ENCODE measurements at regions not wholly inside any gene's neighbourhood (a gene's known extent, or its start where the extent isn't known, plus 50 kb on each side); places are given as distances from the start of the nearest gene placed in this dataset.
"Not testable (repeated sequence)": the region's sequence is repeated elsewhere in the genome, so short reads cannot be mapped to it uniquely, and the experiment has no call there.

DNA sequence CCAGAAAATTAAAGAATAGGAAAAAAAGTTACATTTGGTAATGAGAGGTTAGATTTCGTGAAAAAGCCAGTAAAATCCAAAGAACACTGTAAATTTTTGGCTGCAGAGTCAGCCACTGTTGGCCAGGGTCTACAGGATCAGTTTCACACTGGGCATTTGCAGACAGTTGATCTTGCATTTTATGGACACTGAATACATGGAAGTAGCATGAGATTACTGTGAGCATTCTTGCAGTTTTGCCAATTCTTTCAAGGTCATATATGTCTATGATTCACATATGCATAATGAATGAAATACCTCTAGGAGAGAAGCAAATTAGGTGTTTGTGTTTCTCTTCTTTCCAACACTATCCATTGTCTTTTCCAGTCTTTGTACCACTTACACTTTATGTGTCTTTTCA is 200.8 kb upstream of the DPYD start:
- Mint-ChIP-seq H3K27me3 (no peaks in the 10 kb centered on the region), H3K27ac (no peak overlapping the region), H3K9me3 (peaks cover 17% of the 10 kb centered on the region), H3K4me1 (ENCODE audit: low read depth) (no peaks in the 10 kb centered on the region), H3K36me3 (ENCODE audit: low read depth) (no peaks in the 10 kb centered on the region), H3K4me3 (no peak overlapping the region)
- intact Hi-C loops (cut with micrococcal nuclease), result no loop called here

DNA sequence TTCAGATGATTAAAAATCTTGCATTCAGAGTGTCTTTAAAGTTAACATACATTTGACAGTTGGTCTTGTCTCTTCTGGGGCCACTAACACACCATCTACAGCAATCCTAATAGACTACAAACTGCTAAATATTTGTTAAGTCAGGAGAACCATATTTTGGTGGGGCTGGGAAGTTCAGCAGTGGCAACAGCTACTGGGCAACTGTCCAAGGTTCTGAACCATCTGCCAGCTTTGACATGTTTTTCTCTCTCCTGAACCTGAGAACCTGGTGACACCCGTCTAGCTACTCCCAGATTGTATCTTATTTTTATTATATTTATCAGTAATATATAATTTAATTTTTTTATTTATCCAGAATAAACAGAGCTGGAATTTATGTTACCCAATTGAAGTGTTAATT is 199.0 kb upstream of the DPYD start:
- H3K9me3 Mint-ChIP-seq, result peaks cover 10% of the 10 kb centered on the region
- no peak overlapping the region for H3K4me3 Mint-ChIP-seq
- H3K36me3 Mint-ChIP-seq (ENCODE audit: low read depth), result no peaks in the 10 kb centered on the region
- intact Hi-C loops (cut with micrococcal nuclease), result no loop called here
- no peak overlapping the region for H3K27ac Mint-ChIP-seq
- H3K4me1 Mint-ChIP-seq (ENCODE audit: low read depth), result no peaks in the 10 kb centered on the region
- H3K27me3 Mint-ChIP-seq, result no peaks in the 10 kb centered on the region

DNA sequence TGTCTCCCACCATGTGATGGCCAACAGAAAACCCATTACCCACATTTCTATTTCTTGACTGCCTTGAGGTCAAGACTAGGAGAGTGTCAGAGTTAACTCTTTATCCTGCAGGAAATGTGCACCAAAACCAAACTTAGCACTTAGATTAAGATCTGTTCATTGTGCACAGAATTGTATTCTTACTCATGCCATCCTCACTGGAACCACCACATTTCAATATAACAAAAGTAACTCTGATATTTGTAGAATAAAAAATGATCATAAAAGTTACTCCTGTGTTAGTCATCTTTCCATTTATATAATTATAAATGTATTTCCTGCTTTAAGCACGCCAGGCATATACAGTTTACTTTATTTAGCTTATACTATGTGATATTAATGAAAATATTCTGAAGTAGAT is 193.0 kb upstream of the DPYD start:
- intact Hi-C loops (cut with micrococcal nuclease), result no loop called here
- H3K4me1 Mint-ChIP-seq (ENCODE audit: low read depth), result no peaks in the 10 kb centered on the region
- H3K9me3 Mint-ChIP-seq, result no peaks in the 10 kb centered on the region
- no peaks in the 10 kb centered on the region for H3K36me3 Mint-ChIP-seq (ENCODE audit: low read depth)
- no peaks in the 10 kb centered on the region for H3K27me3 Mint-ChIP-seq
- H3K4me3 Mint-ChIP-seq, result no peak overlapping the region
- no peak overlapping the region for H3K27ac Mint-ChIP-seq

DNA sequence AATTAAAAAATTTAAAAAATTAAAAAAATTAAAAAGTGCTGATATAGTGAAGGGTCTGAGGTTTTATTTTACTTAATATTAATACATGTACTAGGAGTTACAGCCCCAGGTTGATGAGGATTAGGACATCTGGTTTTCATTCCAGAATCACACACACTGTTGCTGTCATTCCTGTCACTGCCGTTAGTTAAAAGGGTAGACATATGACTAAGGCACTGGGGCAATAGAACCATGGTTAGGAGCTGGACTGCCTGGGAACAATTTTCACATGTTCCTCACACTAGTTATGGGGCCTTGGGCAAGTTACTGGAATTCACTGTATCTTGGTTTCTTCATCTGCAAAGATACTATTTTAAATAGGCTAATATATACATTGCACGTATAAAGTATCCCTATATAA is 191.8 kb upstream of the DPYD start:
- Mint-ChIP-seq H3K27me3 (no peaks in the 10 kb centered on the region), H3K4me1 (ENCODE audit: low read depth) (no peaks in the 10 kb centered on the region), H3K36me3 (ENCODE audit: low read depth) (no peaks in the 10 kb centered on the region), H3K4me3 (no peak overlapping the region), H3K9me3 (peaks cover 11% of the 10 kb centered on the region), H3K27ac (no peak overlapping the region)
- intact Hi-C loops (cut with micrococcal nuclease), result no loop called here

DNA sequence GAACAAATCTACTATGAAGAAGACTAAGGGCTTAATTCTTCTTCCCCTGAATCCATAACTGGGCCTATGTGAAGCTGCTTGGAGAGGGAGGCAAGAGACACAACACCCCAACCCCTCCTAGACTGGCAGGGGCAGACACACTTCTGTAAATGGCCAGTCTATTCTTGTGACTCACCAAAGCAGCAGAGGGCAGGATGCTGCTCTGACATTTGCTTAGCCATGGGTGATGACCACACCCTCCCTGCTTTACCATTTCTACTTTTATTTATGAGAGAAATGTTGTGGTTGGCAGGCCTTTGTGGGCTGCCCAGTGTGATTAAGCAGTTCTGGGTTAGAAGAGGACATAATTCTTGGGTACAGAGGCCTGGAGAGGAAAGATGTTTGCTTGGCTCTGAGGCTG is 189.8 kb upstream of the DPYD start:
- Mint-ChIP-seq H3K27ac (no peak overlapping the region), H3K4me3 (no peak overlapping the region), H3K9me3 (peaks cover 29% of the 10 kb centered on the region), H3K27me3 (no peaks in the 10 kb centered on the region), H3K4me1 (ENCODE audit: low read depth) (no peaks in the 10 kb centered on the region), H3K36me3 (ENCODE audit: low read depth) (no peaks in the 10 kb centered on the region)
- intact Hi-C loops (cut with micrococcal nuclease), result no loop called here

DNA sequence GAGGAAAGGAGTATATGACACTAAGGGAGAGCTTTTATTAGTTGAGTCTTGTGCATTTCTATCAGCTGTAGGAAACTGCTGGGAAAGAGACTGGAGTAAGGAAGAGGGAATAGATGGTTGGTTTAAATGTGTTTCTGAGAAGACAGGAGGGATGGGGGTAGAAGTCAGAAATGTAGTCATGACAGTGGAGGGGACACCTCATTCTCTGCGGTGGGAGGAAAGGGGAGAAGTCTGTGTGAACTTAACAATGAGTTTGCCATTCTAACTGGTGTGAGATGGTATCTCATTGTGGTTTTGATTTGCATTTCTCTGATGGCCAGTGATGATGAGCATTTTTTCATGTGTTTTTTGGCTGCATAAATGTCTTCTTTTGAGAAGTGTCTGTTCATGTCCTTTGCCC is 187.5 kb upstream of the DPYD start:
- intact Hi-C loops (cut with micrococcal nuclease); H3K27me3 Mint-ChIP-seq: not testable (repeated sequence)

DNA sequence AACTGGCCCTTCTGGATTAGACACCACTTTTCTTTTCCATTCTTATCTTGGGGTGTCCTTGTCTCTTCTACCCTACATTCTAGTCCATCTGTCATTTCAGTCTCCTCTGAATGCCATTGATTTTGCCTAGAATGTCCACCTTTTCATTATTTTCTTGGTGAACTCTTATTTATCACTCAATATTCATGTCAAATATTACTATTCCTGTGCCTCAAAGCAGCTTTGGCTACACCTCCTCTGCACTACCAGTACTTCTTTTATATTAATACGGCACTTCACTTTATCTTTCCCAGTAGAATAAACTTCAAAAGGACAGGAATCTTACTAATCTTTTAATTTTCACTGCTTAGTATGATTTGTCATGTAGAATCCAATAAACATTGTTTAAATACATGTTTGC is 186.4 kb upstream of the DPYD start:
- intact Hi-C loops (cut with micrococcal nuclease), result no loop called here
- H3K4me3 Mint-ChIP-seq, result no peak overlapping the region
- no peaks in the 10 kb centered on the region for H3K36me3 Mint-ChIP-seq (ENCODE audit: low read depth)
- peaks cover 29% of the 10 kb centered on the region for H3K9me3 Mint-ChIP-seq
- no peaks in the 10 kb centered on the region for H3K4me1 Mint-ChIP-seq (ENCODE audit: low read depth)
- H3K27me3 Mint-ChIP-seq, result no peaks in the 10 kb centered on the region
- H3K27ac Mint-ChIP-seq, result no peak overlapping the region

More for the DNA sequence above, 187.5 kb upstream of the DPYD start:
- not testable (repeated sequence) for H3K4me3 Mint-ChIP-seq; H3K4me1 Mint-ChIP-seq (ENCODE audit: low read depth); H3K27ac Mint-ChIP-seq; H3K36me3 Mint-ChIP-seq (ENCODE audit: low read depth)
- peaks cover 29% of the 10 kb centered on the region for H3K9me3 Mint-ChIP-seq

DNA sequence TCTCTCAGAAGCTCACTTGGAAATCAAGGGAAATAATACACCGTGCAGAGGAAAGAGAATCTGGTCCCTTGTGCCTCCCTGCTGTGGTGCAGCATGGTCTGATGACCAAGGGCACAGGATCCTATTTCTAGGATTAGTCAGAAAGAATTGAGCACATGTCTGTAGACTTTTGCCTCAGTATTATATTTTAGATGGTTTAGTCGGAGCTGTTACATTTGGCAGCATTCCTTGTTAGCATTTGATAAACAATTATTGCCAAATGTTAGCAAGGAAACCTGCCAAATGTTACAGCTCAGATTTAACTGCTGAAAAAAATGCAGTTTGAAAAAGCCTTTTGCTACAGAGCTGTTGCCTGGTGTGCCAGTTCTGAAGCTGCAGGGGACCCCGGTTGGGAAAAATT is 183.5 kb upstream of the DPYD start:
- Mint-ChIP-seq H3K4me1 (ENCODE audit: low read depth) (no peaks in the 10 kb centered on the region), H3K9me3 (peaks cover 29% of the 10 kb centered on the region), H3K27me3 (no peaks in the 10 kb centered on the region)

DNA sequence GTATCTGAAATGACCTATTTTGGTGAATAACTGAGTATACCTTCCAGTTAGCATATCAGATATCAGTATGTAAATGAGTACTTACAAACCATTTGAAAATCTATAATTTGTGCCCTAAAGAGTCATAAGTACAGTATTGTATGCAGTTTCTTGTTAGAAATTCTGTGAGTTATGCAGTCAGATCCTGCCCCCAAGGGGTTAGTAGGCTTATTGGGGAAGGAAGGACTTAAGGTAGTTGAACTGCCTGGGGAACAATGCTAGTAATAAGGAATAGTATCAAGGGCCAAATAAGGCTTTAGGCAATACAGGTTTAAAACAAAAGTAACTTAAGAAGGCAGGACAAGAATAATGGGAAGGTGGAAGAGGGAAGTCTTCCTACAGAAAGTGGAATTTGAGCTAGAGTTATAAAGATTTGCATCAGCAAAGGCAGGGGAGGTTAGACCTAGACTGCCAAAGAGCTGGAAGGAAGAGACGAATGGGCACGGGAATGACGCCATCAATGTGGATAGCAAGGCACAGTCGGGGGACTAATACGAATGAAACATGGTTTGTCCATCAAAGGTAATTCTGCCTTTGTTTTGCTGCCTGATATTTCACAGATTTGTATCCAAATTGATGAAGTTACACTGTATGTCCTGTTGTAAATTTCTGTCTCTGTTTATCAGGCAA is 182.9 kb upstream of the DPYD start:
- Mint-ChIP-seq H3K27me3 (no peaks in the 10 kb centered on the region), H3K4me1 (ENCODE audit: low read depth) (no peaks in the 10 kb centered on the region), H3K9me3 (peaks cover 28% of the 10 kb centered on the region), H3K27ac (no peak overlapping the region), H3K4me3 (no peak overlapping the region), H3K36me3 (ENCODE audit: low read depth) (no peaks in the 10 kb centered on the region)
- intact Hi-C loops (cut with micrococcal nuclease), result no loop called here

More for the DNA sequence above, 183.5 kb upstream of the DPYD start:
- Mint-ChIP-seq H3K27ac (no peak overlapping the region), H3K4me3 (no peak overlapping the region), H3K36me3 (ENCODE audit: low read depth) (no peaks in the 10 kb centered on the region)
- intact Hi-C loops (cut with micrococcal nuclease), result no loop called here

DNA sequence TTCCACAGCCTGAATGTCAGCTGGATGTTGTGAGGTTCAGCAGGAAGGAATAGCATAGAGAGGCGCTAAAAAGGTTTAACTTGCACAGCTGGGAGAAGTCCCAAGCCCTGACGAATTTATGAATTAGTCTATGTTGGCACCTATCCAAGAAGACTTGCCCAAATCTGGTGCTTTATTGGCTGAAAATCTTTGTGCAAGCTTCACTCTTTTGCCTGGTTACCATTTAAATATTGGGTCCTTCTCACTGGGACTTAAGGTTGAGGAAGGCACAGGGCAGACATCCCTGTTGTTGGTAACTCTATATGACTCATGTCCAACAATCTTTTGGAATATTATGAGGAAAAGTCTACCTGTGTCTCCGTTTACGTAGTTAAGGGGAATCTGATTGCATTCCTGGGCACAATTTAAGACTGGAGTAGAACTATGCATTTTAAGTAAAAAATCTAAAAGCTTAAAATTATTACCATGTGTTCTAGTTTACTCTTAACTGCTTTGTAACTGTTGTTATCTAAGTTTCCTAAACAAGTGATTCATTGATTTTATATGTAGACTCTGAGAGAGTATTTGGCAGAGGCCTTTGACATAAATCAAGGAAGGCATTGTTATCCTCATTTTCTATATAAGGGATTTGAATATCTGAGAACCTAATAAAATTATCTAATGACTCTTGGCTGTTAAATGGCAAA is 181.7 kb upstream of the DPYD start:
- intact Hi-C loops (cut with micrococcal nuclease), result no loop called here

DNA sequence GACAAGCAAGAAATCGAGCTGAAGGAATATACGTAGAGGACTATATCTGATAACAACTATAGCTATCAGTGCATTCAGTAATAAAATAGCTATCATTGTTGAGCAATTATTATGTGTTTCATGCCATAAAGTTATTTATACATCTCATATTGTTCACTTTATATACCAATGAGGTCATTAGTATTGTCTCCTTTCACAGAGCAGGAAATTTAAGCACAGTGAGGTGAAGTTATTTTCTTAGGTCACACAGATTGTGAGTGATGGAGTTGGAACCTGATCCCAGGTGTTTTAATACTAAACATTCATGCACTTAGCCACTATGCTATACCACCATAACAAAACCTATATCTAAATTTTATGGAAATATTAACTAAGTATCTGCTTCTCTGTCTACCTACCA is 180.5 kb upstream of the DPYD start:
- Mint-ChIP-seq H3K9me3 (peaks cover 4% of the 10 kb centered on the region), H3K27me3 (no peaks in the 10 kb centered on the region), H3K4me1 (ENCODE audit: low read depth) (no peaks in the 10 kb centered on the region), H3K27ac (no peak overlapping the region), H3K36me3 (ENCODE audit: low read depth) (no peaks in the 10 kb centered on the region), H3K4me3 (no peak overlapping the region)
- intact Hi-C loops (cut with micrococcal nuclease), result no loop called here

More for the DNA sequence above, 181.7 kb upstream of the DPYD start:
- H3K27me3 Mint-ChIP-seq, result no peaks in the 10 kb centered on the region
- peaks cover 16% of the 10 kb centered on the region for H3K9me3 Mint-ChIP-seq
- no peak overlapping the region for H3K27ac Mint-ChIP-seq
- H3K36me3 Mint-ChIP-seq (ENCODE audit: low read depth), result no peaks in the 10 kb centered on the region
- H3K4me1 Mint-ChIP-seq (ENCODE audit: low read depth), result no peaks in the 10 kb centered on the region
- no peak overlapping the region for H3K4me3 Mint-ChIP-seq

DNA sequence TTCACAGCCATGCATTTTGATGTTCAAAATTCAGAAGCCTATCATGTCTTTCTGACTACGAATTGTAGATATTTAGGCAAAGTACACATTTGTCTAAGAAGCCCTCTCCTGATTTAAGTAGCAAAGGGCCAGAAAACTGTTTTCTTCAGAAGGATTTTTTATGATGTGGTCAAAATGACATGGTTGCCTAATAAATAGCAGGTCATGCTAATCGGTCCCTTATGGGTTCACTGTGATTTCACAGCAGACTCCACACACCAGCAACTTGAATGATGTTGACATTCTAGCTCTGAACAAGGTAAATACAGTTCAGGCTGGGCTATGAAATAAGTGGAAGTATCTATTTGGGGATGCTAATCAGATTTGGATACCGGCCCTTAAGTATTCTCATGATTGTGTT is 178.7 kb upstream of the DPYD start:
- Mint-ChIP-seq H3K27ac (no peak overlapping the region), H3K4me3 (no peak overlapping the region), H3K4me1 (ENCODE audit: low read depth) (no peaks in the 10 kb centered on the region), H3K27me3 (no peaks in the 10 kb centered on the region), H3K9me3 (no peaks in the 10 kb centered on the region), H3K36me3 (ENCODE audit: low read depth) (no peaks in the 10 kb centered on the region)
- intact Hi-C loops (cut with micrococcal nuclease), result no loop called here

DNA sequence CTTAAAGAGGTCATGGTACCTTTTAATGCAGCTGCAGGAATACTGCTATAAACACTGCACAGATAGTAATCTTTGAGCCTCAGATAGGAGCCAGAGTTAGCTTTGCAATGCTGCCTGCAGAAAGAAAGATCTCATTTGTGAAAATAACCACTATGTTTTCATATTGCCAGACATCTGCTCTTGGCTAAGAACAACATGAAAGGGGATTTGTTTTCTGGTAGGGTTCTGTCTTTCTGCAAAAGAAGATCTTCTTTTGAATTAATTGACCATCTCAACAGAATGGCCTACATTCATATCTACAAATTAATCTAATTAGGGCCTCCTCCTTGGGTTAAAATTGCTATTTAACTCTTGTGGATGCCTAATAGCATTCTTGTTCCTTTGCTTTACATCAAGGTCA is 177.6 kb upstream of the DPYD start:
- H3K9me3 Mint-ChIP-seq, result no peaks in the 10 kb centered on the region

DNA sequence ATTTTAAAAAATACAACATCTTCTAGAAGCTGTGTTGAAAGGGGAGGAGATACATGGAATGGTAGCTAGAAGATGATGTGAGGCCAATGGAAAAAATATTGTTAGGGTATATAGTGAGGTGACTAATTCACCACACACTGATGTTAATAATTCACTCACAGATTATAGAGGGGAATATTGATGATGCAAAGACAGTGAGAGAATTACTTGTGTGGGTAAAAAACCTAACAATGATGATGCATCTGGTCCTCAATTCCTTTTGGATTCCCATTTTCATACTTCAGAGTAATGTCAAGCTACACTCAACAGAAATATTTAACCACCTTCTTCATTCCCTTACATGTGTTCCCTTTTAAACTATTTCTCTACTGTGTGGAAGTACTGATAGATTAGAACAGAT is 169.5 kb upstream of the DPYD start:
- no peaks in the 10 kb centered on the region for H3K27me3 Mint-ChIP-seq
- intact Hi-C loops (cut with micrococcal nuclease), result no loop called here
- no peaks in the 10 kb centered on the region for H3K36me3 Mint-ChIP-seq (ENCODE audit: low read depth)
- no peaks in the 10 kb centered on the region for H3K9me3 Mint-ChIP-seq
- no peaks in the 10 kb centered on the region for H3K4me1 Mint-ChIP-seq (ENCODE audit: low read depth)
- no peak overlapping the region for H3K27ac Mint-ChIP-seq
- H3K4me3 Mint-ChIP-seq, result no peak overlapping the region

More for the DNA sequence above, 177.6 kb upstream of the DPYD start:
- intact Hi-C loops (cut with micrococcal nuclease), result no loop called here
- Mint-ChIP-seq H3K4me1 (ENCODE audit: low read depth) (no peaks in the 10 kb centered on the region), H3K36me3 (ENCODE audit: low read depth) (no peaks in the 10 kb centered on the region), H3K27ac (no peak overlapping the region), H3K27me3 (no peaks in the 10 kb centered on the region), H3K4me3 (no peak overlapping the region)

DNA sequence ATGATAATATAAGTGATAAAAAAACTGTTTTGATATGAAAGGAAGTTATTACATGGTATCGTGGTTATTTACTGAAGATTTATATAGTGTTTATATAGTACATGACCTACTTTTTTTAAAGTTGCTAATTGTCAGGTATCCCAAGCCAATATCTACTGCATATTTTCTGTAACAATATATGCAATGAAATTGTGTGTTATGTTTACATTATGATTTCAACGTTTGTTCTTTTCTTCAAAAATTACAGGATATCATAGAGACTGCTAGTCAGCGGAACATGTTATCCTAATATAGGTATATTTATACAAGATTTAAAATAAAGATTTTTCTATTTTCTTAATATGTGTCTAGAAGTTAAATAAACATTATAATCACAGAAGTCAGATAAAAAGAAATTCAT is 167.5 kb upstream of the DPYD start:
- no peaks in the 10 kb centered on the region for H3K27me3 Mint-ChIP-seq
- no peak overlapping the region for H3K4me3 Mint-ChIP-seq
- H3K9me3 Mint-ChIP-seq, result no peaks in the 10 kb centered on the region
- H3K27ac Mint-ChIP-seq, result no peak overlapping the region
- H3K36me3 Mint-ChIP-seq (ENCODE audit: low read depth), result no peaks in the 10 kb centered on the region
- H3K4me1 Mint-ChIP-seq (ENCODE audit: low read depth), result no peaks in the 10 kb centered on the region
- intact Hi-C loops (cut with micrococcal nuclease), result no loop called here
